CD4-positive, alpha-beta T cell treated with Interleukin-6 for 4 hours (primary cell): ENCODE measurements at regions not wholly inside any gene's neighbourhood (a gene's known extent, or its start where the extent isn't known, plus 50 kb on each side); places are given as distances from the start of the nearest gene placed in this dataset.
"Not testable (repeated sequence)": the region's sequence is repeated elsewhere in the genome, so short reads cannot be mapped to it uniquely, and the experiment has no call there.

Experiments
- DNase-seq: peaks from one replicate; pipeline ENCODE4 v3.0.0-alpha.2; 2020; ENCODE audit warnings: mixed read lengths

- no peak for DNase-seq
Measured at GRCh38 chr12:111248236-111249017, 120.5 kb downstream of the PHETA1 start.

GRCh38 chr12:111247083-111247783 is 121.7 kb downstream of the PHETA1 start:
- no peak for DNase-seq

GRCh38 chr12:111246477-111247011 is 122.4 kb downstream of the PHETA1 start:
- no peak for DNase-seq

- no peak for DNase-seq
Measured at GRCh38 chr12:111245701-111246476, 123.0 kb downstream of the PHETA1 start.

- no peak for DNase-seq
Measured at GRCh38 chr12:111244673-111245072, 124.2 kb downstream of the PHETA1 start.

GRCh38 chr12:111242817-111243216 is 126.1 kb downstream of the PHETA1 start:
- not testable (repeated sequence) for DNase-seq

- no peak for DNase-seq
Measured at GRCh38 chr12:111242184-111242583, 126.7 kb downstream of the PHETA1 start.

- DNase-seq: no peak
Measured at GRCh38 chr12:111240374-111240773, 128.5 kb downstream of the PHETA1 start.

GRCh38 chr12:111239235-111239634 is 129.7 kb downstream of the PHETA1 start:
- no peak for DNase-seq

GRCh38 chr12:111238075-111238734 is 130.7 kb downstream of the PHETA1 start:
- DNase-seq: no peak

- DNase-seq: not testable (repeated sequence)
Measured at GRCh38 chr12:111234491-111234890, 134.4 kb downstream of the PHETA1 start.

- DNase-seq: no peak
Measured at GRCh38 chr12:111233786-111234185, 135.1 kb downstream of the PHETA1 start.

GRCh38 chr12:111230649-111231048 is 138.2 kb downstream of the PHETA1 start:
- no peak for DNase-seq

GRCh38 chr12:111228916-111229666 is 139.8 kb downstream of the PHETA1 start:
- DNase-seq: no peak

GRCh38 chr12:111227476-111228420 is 141.1 kb downstream of the PHETA1 start:
- DNase-seq: no peak

GRCh38 chr12:111226680-111227079 is 142.2 kb downstream of the PHETA1 start:
- no peak for DNase-seq

- no peak for DNase-seq
Measured at GRCh38 chr12:111225307-111225706, 143.6 kb downstream of the PHETA1 start.

- no peak for DNase-seq
Measured at GRCh38 chr12:111224186-111225066, 144.5 kb downstream of the PHETA1 start.

- DNase-seq: no peak
Measured at GRCh38 chr12:111222523-111222922, 146.4 kb downstream of the PHETA1 start.

- no peak for DNase-seq
Measured at GRCh38 chr12:111222027-111222414, 146.9 kb downstream of the PHETA1 start.
